OCI-LY1 (cell line): ENCODE measurements at regions not wholly inside any gene's neighbourhood (a gene's known extent, or its start where the extent isn't known, plus 50 kb on each side); places are given as distances from the start of the nearest gene placed in this dataset.

Experiments used
- EZH2 ChIP-seq: fragments of 200-600 bp; sonication (generic), shearing (Covaris generic); IDR thresholded peaks from 2 replicates; pipeline ENCODE4 v1.8.0; 2017; ENCODE audit warnings: borderline replicate concordance, mixed run types, mild to moderate bottlenecking, antibody characterized with exemption, low read length, moderate library complexity, mixed read lengths
- TF ChIP-seq, protein P1 (sequence below): fragments of 200-600 bp; sonication (generic), shearing (Covaris generic); IDR thresholded peaks from 2 replicates; pipeline ENCODE4 v1.5.1; 2017; ENCODE audit warnings: mild to moderate bottlenecking, antibody characterized with exemption, low read length, moderate library complexity, mixed read lengths

DNA sequence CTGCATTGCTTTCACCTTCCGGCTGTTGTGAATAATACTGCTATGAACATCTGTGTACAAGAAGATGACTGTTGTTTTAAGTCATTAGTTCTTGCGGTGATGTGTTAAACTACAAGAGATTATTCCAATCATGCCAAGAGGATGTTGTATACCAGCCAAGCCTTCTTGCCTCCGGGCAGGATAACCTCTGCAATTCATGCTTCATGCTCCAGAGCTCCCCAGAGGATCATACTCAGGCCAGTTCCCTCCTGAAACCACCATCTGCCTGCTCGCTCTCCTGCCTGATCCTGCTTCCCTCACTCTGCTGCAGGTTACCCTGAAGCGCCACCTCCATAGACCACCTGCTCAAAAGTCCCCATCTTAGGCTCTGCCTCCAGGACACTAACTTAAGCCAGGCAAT, 187.1 kb upstream of the PROK2 start:
- no peak for TF ChIP-seq EZH2
- TF ChIP-seq, protein P1, sequence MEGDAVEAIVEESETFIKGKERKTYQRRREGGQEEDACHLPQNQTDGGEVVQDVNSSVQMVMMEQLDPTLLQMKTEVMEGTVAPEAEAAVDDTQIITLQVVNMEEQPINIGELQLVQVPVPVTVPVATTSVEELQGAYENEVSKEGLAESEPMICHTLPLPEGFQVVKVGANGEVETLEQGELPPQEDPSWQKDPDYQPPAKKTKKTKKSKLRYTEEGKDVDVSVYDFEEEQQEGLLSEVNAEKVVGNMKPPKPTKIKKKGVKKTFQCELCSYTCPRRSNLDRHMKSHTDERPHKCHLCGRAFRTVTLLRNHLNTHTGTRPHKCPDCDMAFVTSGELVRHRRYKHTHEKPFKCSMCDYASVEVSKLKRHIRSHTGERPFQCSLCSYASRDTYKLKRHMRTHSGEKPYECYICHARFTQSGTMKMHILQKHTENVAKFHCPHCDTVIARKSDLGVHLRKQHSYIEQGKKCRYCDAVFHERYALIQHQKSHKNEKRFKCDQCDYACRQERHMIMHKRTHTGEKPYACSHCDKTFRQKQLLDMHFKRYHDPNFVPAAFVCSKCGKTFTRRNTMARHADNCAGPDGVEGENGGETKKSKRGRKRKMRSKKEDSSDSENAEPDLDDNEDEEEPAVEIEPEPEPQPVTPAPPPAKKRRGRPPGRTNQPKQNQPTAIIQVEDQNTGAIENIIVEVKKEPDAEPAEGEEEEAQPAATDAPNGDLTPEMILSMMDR, result no peak
